Ishikawa (cell line): ENCODE measurements at regions not wholly inside any gene's neighbourhood (a gene's known extent, or its start where the extent isn't known, plus 50 kb on each side); places are given as distances from the start of the nearest gene placed in this dataset.

Experiments
- CEBPB ChIP-seq: IDR thresholded peaks from 2 replicates; pipeline ENCODE4 v1.6.1; 2012
- CREB1 ChIP-seq: IDR thresholded peaks from 2 replicates; pipeline ENCODE4 v1.6.1; 2012; ENCODE audit warnings: low read depth
- EP300 ChIP-seq: IDR thresholded peaks from 2 replicates; pipeline ENCODE4 v1.6.1; 2012; ENCODE audit warnings: borderline replicate concordance
- FOXM1 ChIP-seq: IDR thresholded peaks from 2 replicates; pipeline ENCODE4 v1.6.1; 2012; ENCODE audit warnings: low read depth, borderline replicate concordance
- NFIC ChIP-seq: IDR thresholded peaks from 2 replicates; pipeline ENCODE4 v1.6.1; 2012
- RAD21 ChIP-seq: IDR thresholded peaks from 2 replicates; pipeline ENCODE4 v1.6.1; 2012; ENCODE audit warnings: low read depth
- REST ChIP-seq: IDR thresholded peaks from 2 replicates; pipeline ENCODE4 v1.6.1; 2012; ENCODE audit warnings: low read depth, mild to moderate bottlenecking
- TAF1 ChIP-seq: IDR thresholded peaks from 2 replicates; pipeline ENCODE4 v1.6.1; 2012; ENCODE audit warnings: low read depth, mild to moderate bottlenecking
- TCF12 ChIP-seq: IDR thresholded peaks from 2 replicates; pipeline ENCODE4 v1.6.1; 2012; ENCODE audit warnings: low read depth
- TEAD4 ChIP-seq: IDR thresholded peaks from 2 replicates; pipeline ENCODE4 v1.6.1; 2012
- YY1 ChIP-seq: IDR thresholded peaks from 2 replicates; pipeline ENCODE4 v1.6.1; 2012; ENCODE audit warnings: low read depth
- ZBTB7A ChIP-seq: IDR thresholded peaks from 2 replicates; pipeline ENCODE4 v1.6.1; 2012; ENCODE audit warnings: low read depth
- TF ChIP-seq, protein P1 (sequence below): IDR thresholded peaks from 2 replicates; pipeline ENCODE4 v1.6.1; 2012
- TF ChIP-seq, protein P2 (sequence below): IDR thresholded peaks from 2 replicates; pipeline ENCODE4 v1.6.1; 2012

DNA sequence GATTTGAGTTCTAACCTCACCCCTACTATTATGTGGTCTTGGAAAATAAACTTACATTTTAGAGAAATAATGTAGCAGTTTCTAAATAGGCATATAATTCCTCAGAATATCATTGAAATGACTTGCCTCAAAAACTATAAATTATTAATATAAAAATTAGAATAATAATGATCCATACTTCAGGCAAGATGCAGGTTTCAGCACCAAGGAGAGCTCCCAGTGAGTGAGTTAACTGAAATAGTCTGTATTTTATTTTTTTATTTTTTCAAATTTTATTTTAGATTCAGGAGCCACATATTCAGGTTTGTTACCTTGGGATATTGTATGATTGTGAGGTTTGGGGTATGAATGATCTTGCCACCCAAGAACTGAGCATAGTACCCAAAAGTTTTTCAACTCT is 472.2 kb upstream of the DCC start:
- TF ChIP-seq TAF1 = no peak
- TF ChIP-seq, protein P1, sequence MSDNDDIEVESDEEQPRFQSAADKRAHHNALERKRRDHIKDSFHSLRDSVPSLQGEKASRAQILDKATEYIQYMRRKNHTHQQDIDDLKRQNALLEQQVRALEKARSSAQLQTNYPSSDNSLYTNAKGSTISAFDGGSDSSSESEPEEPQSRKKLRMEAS = no peak
- no peak for TF ChIP-seq RAD21
- TF ChIP-seq ZBTB7A = no peak
- TF ChIP-seq YY1 = no peak
- TF ChIP-seq REST = peak; percentile 79
- no peak for TF ChIP-seq CEBPB
- no peak for TF ChIP-seq EP300
- TF ChIP-seq, protein P2, sequence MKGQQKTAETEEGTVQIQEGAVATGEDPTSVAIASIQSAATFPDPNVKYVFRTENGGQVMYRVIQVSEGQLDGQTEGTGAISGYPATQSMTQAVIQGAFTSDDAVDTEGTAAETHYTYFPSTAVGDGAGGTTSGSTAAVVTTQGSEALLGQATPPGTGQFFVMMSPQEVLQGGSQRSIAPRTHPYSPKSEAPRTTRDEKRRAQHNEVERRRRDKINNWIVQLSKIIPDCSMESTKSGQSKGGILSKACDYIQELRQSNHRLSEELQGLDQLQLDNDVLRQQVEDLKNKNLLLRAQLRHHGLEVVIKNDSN = no peak
- no peak for TF ChIP-seq TEAD4
- TF ChIP-seq NFIC = no peak
- no peak for TF ChIP-seq FOXM1
- TF ChIP-seq CREB1 = no peak
- TF ChIP-seq TCF12 = no peak
